GM12892 (cell line): ENCODE measurements at regions not wholly inside any gene's neighbourhood (a gene's known extent, or its start where the extent isn't known, plus 50 kb on each side); places are given as distances from the start of the nearest gene placed in this dataset.

Experiments
- POLR2A ChIP-seq: IDR thresholded peaks from 2 replicates; pipeline ENCODE4 v1.6.1; 2011; ENCODE audit warnings: low read depth, low read length, control low read depth
- POLR2AphosphoS5 ChIP-seq: IDR thresholded peaks from 2 replicates; pipeline ENCODE4 v1.6.1; 2011; ENCODE audit warnings: low read depth, low read length, control low read depth

DNA sequence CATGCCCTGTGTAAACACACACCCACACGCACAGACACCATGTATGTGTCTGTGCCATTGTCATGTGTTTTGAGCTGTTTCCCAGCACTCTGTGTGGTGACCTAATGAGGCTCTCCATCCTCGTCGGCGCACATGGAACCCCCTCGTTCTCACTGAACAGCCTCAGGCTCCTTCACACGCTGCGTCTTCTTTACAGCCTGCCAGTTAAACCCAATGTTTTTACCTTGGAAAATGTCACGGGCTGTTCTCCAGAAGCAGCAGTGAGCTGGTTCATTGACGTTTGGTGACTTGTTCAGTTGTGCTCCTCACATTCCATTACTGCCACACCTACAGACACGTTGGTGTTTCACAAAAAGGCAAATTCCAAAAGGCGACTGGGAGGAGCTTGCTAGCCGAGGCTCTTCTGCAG lies 201.0 kb upstream of the FOXQ1 start:
- no peak for TF ChIP-seq POLR2A
- no peak for TF ChIP-seq POLR2AphosphoS5
